AG09319 (cell line): ENCODE measurements at regions not wholly inside any gene's neighbourhood (a gene's known extent, or its start where the extent isn't known, plus 50 kb on each side); places are given as distances from the start of the nearest gene placed in this dataset.

Source experiments
- DNase-seq: peaks from one replicate; pipeline ENCODE4 v3.0.0-alpha.2; 2010; ENCODE audit warnings: low read depth; ENCODE audit errors: extremely low read depth
- TF ChIP-seq, protein P1 (sequence below): IDR thresholded peaks from 2 replicates; pipeline ENCODE4 v1.5.1; 2011; ENCODE audit warnings: low read depth, mild to moderate bottlenecking, inconsistent platforms, low read length, moderate library complexity

DNA sequence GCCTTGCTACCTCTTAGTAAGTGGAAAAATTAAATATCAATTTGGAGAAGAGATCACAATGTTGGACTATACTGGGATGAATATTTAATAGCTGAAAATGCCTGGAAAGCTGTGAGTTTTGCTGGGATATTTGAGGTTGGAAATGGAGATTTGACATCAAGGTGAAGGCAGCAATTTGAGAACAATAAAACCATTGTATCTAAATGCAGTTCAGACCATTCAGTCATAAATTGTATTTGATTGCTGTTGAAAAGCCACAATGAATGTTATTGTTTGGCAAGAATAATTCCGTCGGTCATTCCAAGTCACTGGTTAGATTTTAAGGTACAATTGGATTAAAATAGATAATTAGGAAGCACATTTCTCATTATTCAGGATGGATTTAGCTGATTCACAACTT is 325.6 kb downstream of the HRH4 start:
- TF ChIP-seq, protein P1, sequence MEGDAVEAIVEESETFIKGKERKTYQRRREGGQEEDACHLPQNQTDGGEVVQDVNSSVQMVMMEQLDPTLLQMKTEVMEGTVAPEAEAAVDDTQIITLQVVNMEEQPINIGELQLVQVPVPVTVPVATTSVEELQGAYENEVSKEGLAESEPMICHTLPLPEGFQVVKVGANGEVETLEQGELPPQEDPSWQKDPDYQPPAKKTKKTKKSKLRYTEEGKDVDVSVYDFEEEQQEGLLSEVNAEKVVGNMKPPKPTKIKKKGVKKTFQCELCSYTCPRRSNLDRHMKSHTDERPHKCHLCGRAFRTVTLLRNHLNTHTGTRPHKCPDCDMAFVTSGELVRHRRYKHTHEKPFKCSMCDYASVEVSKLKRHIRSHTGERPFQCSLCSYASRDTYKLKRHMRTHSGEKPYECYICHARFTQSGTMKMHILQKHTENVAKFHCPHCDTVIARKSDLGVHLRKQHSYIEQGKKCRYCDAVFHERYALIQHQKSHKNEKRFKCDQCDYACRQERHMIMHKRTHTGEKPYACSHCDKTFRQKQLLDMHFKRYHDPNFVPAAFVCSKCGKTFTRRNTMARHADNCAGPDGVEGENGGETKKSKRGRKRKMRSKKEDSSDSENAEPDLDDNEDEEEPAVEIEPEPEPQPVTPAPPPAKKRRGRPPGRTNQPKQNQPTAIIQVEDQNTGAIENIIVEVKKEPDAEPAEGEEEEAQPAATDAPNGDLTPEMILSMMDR = no peak
- DNase-seq = no peak

DNA sequence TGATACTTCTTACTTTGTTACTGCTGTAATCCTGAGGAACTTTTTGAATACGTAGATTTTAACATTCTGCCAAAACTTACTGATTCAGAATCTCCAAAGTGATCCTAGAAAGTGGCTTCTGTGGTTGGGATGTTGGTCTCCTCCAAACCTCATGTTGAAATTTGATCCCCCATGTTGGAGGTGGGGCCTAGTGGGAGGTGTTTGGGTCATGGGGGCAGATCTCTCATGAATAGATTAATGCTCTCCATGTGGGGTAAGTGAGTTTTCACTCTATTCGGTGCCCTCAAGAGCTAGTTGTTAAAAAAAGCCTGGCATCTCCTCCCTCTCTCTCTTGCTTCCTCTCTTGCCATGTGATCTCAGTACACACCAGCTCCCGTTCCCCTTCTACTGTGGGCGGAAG is 329.9 kb downstream of the HRH4 start:
- TF ChIP-seq, protein P1 = no peak
- no peak for DNase-seq

DNA sequence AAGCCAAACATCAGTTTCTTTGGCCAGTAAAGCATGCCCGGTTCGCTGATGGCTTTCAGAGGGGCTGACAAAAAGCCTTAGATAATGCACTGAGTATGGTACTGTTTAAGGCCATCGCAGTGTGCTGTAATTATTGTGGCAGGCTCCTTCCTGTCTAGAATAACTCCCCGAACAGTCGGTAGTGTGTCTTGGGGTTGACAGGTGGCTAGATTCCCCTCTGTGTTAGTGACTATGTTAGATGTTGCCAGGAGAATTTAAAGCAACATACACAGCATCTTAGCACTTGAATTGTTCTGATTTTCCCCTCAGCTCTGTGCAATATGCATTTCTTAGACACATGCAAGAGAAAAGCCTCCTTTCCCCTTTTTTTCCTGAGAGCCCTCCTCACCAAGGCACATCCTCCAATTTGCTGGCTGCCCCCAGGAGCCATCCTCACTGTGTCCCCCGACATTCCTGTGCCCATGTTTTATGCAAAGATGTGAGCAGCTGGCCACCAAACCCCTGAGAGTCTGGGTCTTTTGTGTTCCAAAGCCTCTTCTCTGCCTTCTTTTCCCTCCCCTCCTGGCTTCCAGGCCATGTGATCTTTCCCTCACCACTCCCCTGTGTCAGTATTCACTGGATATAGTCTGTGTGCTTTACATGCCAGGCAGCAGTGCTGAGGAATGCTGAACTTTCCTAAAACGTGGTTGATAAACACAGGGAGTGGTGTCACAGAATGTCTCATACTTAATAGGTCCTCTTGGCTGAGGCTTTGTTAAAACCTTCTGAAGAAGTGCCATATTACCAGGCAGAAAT is 331.5 kb downstream of the HRH4 start:
- TF ChIP-seq, protein P1 = no peak
- DNase-seq = no peak

DNA sequence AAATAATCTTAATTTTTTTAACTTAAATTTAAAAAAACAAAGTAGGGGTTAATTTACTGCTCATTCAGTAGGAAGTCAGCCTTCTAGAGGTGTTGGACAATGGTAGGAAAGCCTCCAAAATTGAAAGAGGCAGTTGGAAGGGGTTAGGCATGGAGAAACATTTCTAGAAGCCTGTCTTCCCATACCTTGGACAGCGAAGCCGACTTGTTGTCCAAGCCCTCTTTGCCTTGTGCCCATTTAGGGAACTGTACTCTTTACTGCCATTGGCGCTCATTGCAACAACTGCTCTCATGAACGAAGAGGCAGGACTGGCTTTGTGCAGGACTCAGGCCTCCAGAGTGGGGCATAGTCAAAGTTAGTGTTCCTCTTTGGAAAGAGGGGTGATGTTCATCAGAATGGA is 333.3 kb downstream of the HRH4 start:
- TF ChIP-seq, protein P1 = no peak
- no peak for DNase-seq

DNA sequence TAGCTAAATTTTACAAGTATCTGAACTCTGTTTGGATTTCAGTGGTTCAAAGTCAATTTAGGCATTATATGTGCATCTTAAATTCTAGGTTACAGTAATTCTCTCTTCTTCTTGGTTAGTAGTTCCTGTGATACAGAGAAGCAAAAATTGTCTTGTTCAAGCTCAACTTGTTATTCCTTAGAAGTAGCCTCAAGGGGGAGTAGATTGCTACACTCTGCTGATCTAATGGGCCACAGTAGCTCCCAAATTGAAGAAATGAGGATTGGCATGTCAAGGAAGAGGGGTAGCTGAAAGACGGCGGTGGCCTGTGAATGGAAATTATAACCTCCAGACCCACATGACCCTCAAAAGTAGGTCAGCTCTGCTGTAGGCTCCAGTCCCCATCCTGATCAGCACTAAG is 334.7 kb downstream of the HRH4 start:
- TF ChIP-seq, protein P1 = no peak

DNA sequence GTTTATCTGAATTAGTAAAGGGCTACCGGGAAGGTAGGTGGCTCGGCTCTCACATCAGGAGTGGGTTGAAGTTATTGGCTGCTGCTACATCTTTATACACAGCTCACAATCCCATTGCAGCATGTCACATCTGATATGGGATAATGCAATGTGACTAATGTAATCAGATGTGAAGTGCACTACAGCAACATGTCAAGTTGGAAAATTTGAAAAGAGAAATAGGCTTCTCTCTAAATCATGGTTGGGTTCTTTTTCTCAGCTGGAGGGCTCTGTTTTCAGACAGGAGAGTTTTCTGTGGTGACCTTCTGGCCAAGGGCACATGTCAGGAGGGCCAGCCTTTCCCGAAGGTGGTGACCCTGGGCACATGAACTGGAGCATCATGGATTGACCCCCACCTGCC is 337.5 kb downstream of the HRH4 start:
- TF ChIP-seq, protein P1 = no peak
- no peak for DNase-seq

More for the DNA sequence above, 334.7 kb downstream of the HRH4 start:
- no peak for DNase-seq

DNA sequence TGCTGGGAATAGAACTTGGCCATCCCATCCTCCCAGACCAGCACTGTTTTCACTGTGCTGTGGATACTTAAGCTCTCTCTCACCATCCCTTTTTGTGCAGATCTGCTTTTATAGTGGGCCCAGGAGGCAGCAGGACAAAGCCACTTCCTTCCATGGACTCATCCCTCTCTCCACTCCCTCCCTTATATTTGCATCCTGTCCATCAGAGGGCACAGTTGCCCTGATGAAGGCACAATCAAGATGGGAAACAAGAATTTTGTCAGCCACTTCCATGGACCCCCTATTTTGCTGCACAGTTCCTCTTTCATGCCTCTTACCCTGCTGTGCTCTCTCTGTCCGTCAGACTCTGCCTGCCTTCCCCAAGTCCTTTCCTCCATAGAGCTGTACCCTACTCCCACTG is 338.7 kb downstream of the HRH4 start:
- TF ChIP-seq, protein P1 = no peak; the same call in 1 of the 2 replicates
- DNase-seq = no peak
